HCT116 (cell line): ENCODE measurements at regions not wholly inside any gene's neighbourhood (a gene's known extent, or its start where the extent isn't known, plus 50 kb on each side); places are given as distances from the start of the nearest gene placed in this dataset.

Experiments
- ATAC-seq: fragments of 200-7000 bp; cut with Tn5 transposase; 2 replicates; pipeline ENCODE4 v1.9.1; 2020; ENCODE audit warnings: mild to moderate bottlenecking, moderate library complexity
- BruUV-seq: library from RNA; stranded (reverse); fragments of 400-500 nt; replicated peaks from 2 replicates; lab custom pipeline; 2021; lab: Mats Ljungman, UMichigan
- CTCF ChIA-PET: fragments of 300-600 bp; sonication (Branson Sonifier 250); formaldehyde crosslinking; loops from one replicate; lab custom pipeline; 2021; ENCODE audit warnings: antibody characterized with exemption; lab: Charles Lee
- POLR2A ChIA-PET: fragments of 300-600, 350-600 bp; sonication (Branson Sonifier 250); formaldehyde crosslinking; loops from one replicate; lab custom pipeline; 2021; ENCODE audit warnings: antibody characterized with exemption; lab: Charles Lee
- RAD21 ChIA-PET, 2 experiments: fragments of 300-600 bp; sonication (Branson Sonifier 250); formaldehyde crosslinking; loops; one replicate each; lab custom pipeline; 2023; ENCODE audit warnings: low total read pairs in 2 of 2; ENCODE audit not compliant: uncharacterized antibody in 2 of 2, unreplicated experiment in 2 of 2, low non-redundant PET in 1 of 2; lab: Charles Lee
- DNase-seq: peaks from one replicate; pipeline ENCODE4 v3.0.0-alpha.2; 2010; ENCODE audit warnings: low read depth, low spot score
- H2AFZ ChIP-seq: fragments of 200-600 bp; shearing (Covaris generic), sonication (generic); 2 replicates; pipeline ENCODE4 v1.6.1; 2017; ENCODE audit warnings: low read depth, mixed run types, mixed read lengths, antibody characterized with exemption, low read length; ENCODE audit not compliant: poor library complexity, severe bottlenecking
- H3K27ac ChIP-seq: 2 replicates; pipeline ENCODE4 v1.5.1; 2012; ENCODE audit warnings: low read depth, low read length
- H3K27me3 ChIP-seq: fragments of 200-600 bp; sonication (generic); 2 replicates; pipeline ENCODE4 v1.6.1; 2016; ENCODE audit warnings: mixed run types, low read length, mixed read lengths; ENCODE audit not compliant: insufficient read depth
- H3K36me3 ChIP-seq, 2 experiments: fragments of 200-500 bp in 1 of 2; fragments of 200-600 bp in 1 of 2; sonication (Bioruptor generic) in 1 of 2; sonication (generic) in 1 of 2; 2 replicates each; pipeline versions ENCODE4 v1.5.1 to v1.6.1; 2014 to 2016; ENCODE audit warnings: low read length in 2 of 2, inconsistent platforms in 1 of 2, mixed read lengths in 1 of 2, mixed run types in 1 of 2; ENCODE audit not compliant: insufficient read depth in 2 of 2, control insufficient read depth in 1 of 2
- H3K4me1 ChIP-seq, 2 experiments: fragments of 200-600 bp in 1 of 2; sonication (generic) in 1 of 2; 2 replicates each; pipeline versions ENCODE4 v1.5.1 to v1.6.1; 2012 to 2017; ENCODE audit warnings: low read length in 2 of 2, inconsistent platforms in 1 of 2, mild to moderate bottlenecking in 1 of 2, mixed read lengths in 1 of 2, mixed run types in 1 of 2, moderate library complexity in 1 of 2; ENCODE audit not compliant: insufficient read depth in 2 of 2, control insufficient read depth in 1 of 2
- H3K4me2 ChIP-seq: fragments of 200-600 bp; sonication (generic); 2 replicates; pipeline ENCODE4 v1.6.1; 2017; ENCODE audit warnings: mixed run types, low read length, mixed read lengths
- H3K4me3 ChIP-seq, 2 experiments: fragments of 200-600 bp in 1 of 2; sonication (generic) in 1 of 2; replicated peaks in 1 of 2; 2 replicates each; pipeline ENCODE4 v1.5.1; 2011 to 2016; ENCODE audit warnings: low read length in 2 of 2, control low read depth in 1 of 2, low read depth in 1 of 2, mild to moderate bottlenecking in 1 of 2, mixed read lengths in 1 of 2, mixed run types in 1 of 2
- H3K79me2 ChIP-seq: fragments of 200-600 bp; sonication (generic); 2 replicates; pipeline ENCODE4 v1.6.1; 2017; ENCODE audit warnings: mild to moderate bottlenecking, mixed run types, low read length, moderate library complexity, mixed read lengths; ENCODE audit not compliant: insufficient read depth
- H3K9ac ChIP-seq: fragments of 200-600 bp; sonication (generic); 2 replicates; pipeline ENCODE4 v1.6.1; 2016; ENCODE audit warnings: low read length, mixed read lengths
- H3K9me2 ChIP-seq: fragments of 200-600 bp; sonication (generic), shearing (Covaris generic); 2 replicates; pipeline ENCODE4 v1.6.1; 2017; ENCODE audit warnings: mixed run types, mild to moderate bottlenecking, moderate library complexity; ENCODE audit not compliant: insufficient read depth
- H3K9me3 ChIP-seq, 2 experiments: fragments of 200-500 bp in 1 of 2; fragments of 200-600 bp in 1 of 2; sonication (Bioruptor generic) in 1 of 2; sonication (generic) in 1 of 2; 2 replicates each; pipeline ENCODE4 v1.6.1; 2014 to 2017; ENCODE audit warnings: low read length in 2 of 2, mixed read lengths in 2 of 2, inconsistent platforms in 1 of 2, low read depth in 1 of 2, mild to moderate bottlenecking in 1 of 2, mixed run types in 1 of 2, moderate library complexity in 1 of 2; ENCODE audit not compliant: control insufficient read depth in 1 of 2, insufficient read depth in 1 of 2
- H4K20me1 ChIP-seq: fragments of 200-600 bp; sonication (generic), shearing (Covaris generic); 2 replicates; pipeline ENCODE4 v1.6.1; 2017; ENCODE audit warnings: mixed run types, mild to moderate bottlenecking, moderate library complexity; ENCODE audit not compliant: insufficient read depth
- CEBPB ChIP-seq: IDR thresholded peaks from 2 replicates; pipeline ENCODE4 v1.6.1; 2012; ENCODE audit warnings: low read depth
- ELF1 ChIP-seq: IDR thresholded peaks from 2 replicates; pipeline ENCODE4 v1.6.1; 2012; ENCODE audit warnings: low read depth, borderline replicate concordance
- EZH2phosphoT487 ChIP-seq: fragments of 200-600 bp; IDR thresholded peaks from 2 replicates; pipeline ENCODE4 v1.6.1; 2018; ENCODE audit warnings: antibody characterized with exemption, borderline replicate concordance
- FOSL1 ChIP-seq: IDR thresholded peaks from 2 replicates; pipeline ENCODE4 v1.6.1; 2012; ENCODE audit warnings: low read depth
- POLR2A ChIP-seq: IDR thresholded peaks from 2 replicates; pipeline ENCODE4 v1.7.0; 2011; ENCODE audit warnings: borderline replicate concordance; ENCODE audit not compliant: insufficient read depth, insufficient read length; ENCODE audit errors: extremely low read depth
- SIN3A ChIP-seq: IDR thresholded peaks from 2 replicates; pipeline ENCODE4 v1.6.1; 2012; ENCODE audit warnings: low read depth
- TCF7L2 ChIP-seq: IDR thresholded peaks from 2 replicates; pipeline ENCODE4 v1.7.0; 2011; ENCODE audit warnings: borderline replicate concordance, inconsistent platforms; ENCODE audit not compliant: insufficient read depth, insufficient read length; ENCODE audit errors: extremely low read depth
- YY1 ChIP-seq: IDR thresholded peaks from 2 replicates; pipeline ENCODE4 v1.6.1; 2011; ENCODE audit warnings: low read length, low read depth, moderate library complexity, mild to moderate bottlenecking; ENCODE audit not compliant: insufficient replicate concordance; ENCODE audit errors: extremely low read depth
- ZBTB33 ChIP-seq: IDR thresholded peaks from 2 replicates; pipeline ENCODE4 v1.6.1; 2011; ENCODE audit warnings: mild to moderate bottlenecking, low read length, moderate library complexity; ENCODE audit not compliant: insufficient replicate concordance; ENCODE audit errors: extremely low read depth
- ZFX ChIP-seq: fragments of 450-650 bp; IDR thresholded peaks from 2 replicates; pipeline ENCODE4 v1.6.1; 2017
- intact Hi-C: fragments of 100-400 bp; cut with micrococcal nuclease; formaldehyde crosslinking; loops from 2 replicates; pipeline ENCODE4 v1.10.0; 2022

DNA sequence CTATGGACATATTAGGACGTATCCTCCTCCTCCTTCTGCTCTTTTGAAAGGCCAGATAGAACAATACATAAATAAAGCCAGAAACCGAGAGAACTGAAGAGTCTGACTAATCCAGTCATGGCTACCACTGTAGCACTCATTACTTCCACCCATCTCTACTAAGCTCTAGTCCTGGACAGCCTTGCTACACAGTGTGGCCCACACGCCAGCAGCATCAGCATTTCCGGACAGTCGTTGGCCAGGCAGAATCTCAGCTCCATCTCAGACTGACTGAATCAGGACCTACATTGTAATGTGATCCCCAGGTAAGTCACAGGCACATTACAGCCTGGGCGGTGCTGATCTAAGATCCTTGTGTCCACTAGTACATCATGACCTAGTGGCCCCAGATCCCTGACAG is 182.9 kb downstream of the DRD1 start:
- H3K9ac ChIP-seq = no peak overlapping the region
- DNase-seq (no peak), ATAC-seq (peak; percentile 69)
- no peak overlapping the region for H3K4me3 ChIP-seq
- H3K27me3 ChIP-seq = no peaks in the 10 kb centered on the region
- ChIA-PET RAD21 (no interaction called here), POLR2A (no interaction called here), CTCF (no interaction called here)
- H3K36me3 ChIP-seq = no peaks in the 10 kb centered on the region
- no TSS peak for BruUV-seq
- TF ChIP-seq FOSL1 (no peak), SIN3A (no peak), EZH2phosphoT487 (no peak), ZBTB33 (no peak), POLR2A (no peak), ELF1 (no peak), TCF7L2 (no peak), CEBPB (no peak), ZFX (no peak), YY1 (no peak)
- H3K27ac ChIP-seq = peak overlapping the region; percentile 14; the same call in 1 of the 2 replicates
- no peaks in the 10 kb centered on the region for H3K79me2 ChIP-seq
- H3K4me1 ChIP-seq = peaks cover 14 to 17% of the 10 kb centered on the region in 2 experiments; a peak in 3 of 4 replicates
- intact Hi-C loops = no loop called here
- no peaks in the 10 kb centered on the region for H3K9me2 ChIP-seq
- no peaks in the 10 kb centered on the region for H4K20me1 ChIP-seq
- H3K4me2 ChIP-seq = peak overlapping the region; percentile 28
- H3K9me3 ChIP-seq = no peaks in the 10 kb centered on the region
- H2AFZ ChIP-seq = no peak overlapping the region
